Astrocyte (in vitro differentiated cells and primary cell): ENCODE measurements at regions not wholly inside any gene's neighbourhood (a gene's known extent, or its start where the extent isn't known, plus 50 kb on each side); places are given as distances from the start of the nearest gene placed in this dataset.
A peak's percentile ranks its signal among the peaks of the same experiment; 100 is the strongest.

Source experiments
- DNase-seq: peaks from one replicate; pipeline ENCODE4 v3.0.0-alpha.2; 2010; ENCODE audit warnings: low read depth
- FAIRE-seq: peaks from 2 replicates; lab custom pipeline; 2011; peaks lifted over from hg19 to GRCh38; lab: Jason Lieb, UNC
- H2AFZ ChIP-seq: 2 replicates; pipeline ENCODE4 v1.6.0; 2012; ENCODE audit warnings: low read depth, low read length, inconsistent platforms
- H3K27ac ChIP-seq: 2 replicates; pipeline ENCODE4 v1.5.1; 2011; ENCODE audit warnings: low read depth, low read length, inconsistent platforms
- H3K27me3 ChIP-seq: 2 replicates; pipeline ENCODE4 v1.6.0; 2011; ENCODE audit warnings: low read length, inconsistent platforms; ENCODE audit not compliant: insufficient read depth
- H3K36me3 ChIP-seq: 2 replicates; pipeline ENCODE4 v1.5.1; 2011; ENCODE audit warnings: low read length, inconsistent platforms; ENCODE audit not compliant: insufficient read depth
- H3K4me1 ChIP-seq: 2 replicates; pipeline ENCODE4 v1.5.1; 2011; ENCODE audit warnings: low read length, inconsistent platforms; ENCODE audit not compliant: insufficient read depth
- H3K4me2 ChIP-seq: 2 replicates; pipeline ENCODE4 v1.6.0; 2012; ENCODE audit warnings: low read length, inconsistent platforms
- H3K4me3 ChIP-seq: 2 replicates; pipeline ENCODE4 v1.5.1; 2011; ENCODE audit warnings: low read depth, mild to moderate bottlenecking, low read length, inconsistent platforms; ENCODE audit not compliant: insufficient read depth
- H3K79me2 ChIP-seq: 2 replicates; pipeline ENCODE4 v1.6.0; 2012; ENCODE audit warnings: mild to moderate bottlenecking, low read length, inconsistent platforms; ENCODE audit not compliant: insufficient read depth
- H3K9ac ChIP-seq: 2 replicates; pipeline ENCODE4 v1.6.0; 2012; ENCODE audit warnings: mild to moderate bottlenecking, low read length, inconsistent platforms
- H3K9me3 ChIP-seq: 2 replicates; pipeline ENCODE4 v1.5.1; 2012; ENCODE audit warnings: low read depth, mild to moderate bottlenecking, low read length, inconsistent platforms; ENCODE audit not compliant: insufficient read depth
- H4K20me1 ChIP-seq: 2 replicates; pipeline ENCODE4 v1.6.0; 2012; ENCODE audit warnings: low read length, inconsistent platforms; ENCODE audit not compliant: insufficient read depth
- H3K27ac Mint-ChIP-seq: one replicate; pipeline ENCODE4 v1.8.0; 2021; ENCODE audit warnings: mild to moderate bottlenecking, mixed read lengths; ENCODE audit not compliant: unreplicated experiment
- H3K27me3 Mint-ChIP-seq: one replicate; pipeline ENCODE4 v1.8.0; 2021; ENCODE audit warnings: low read depth, mixed read lengths; ENCODE audit not compliant: unreplicated experiment
- H3K36me3 Mint-ChIP-seq: one replicate; pipeline ENCODE4 v1.8.0; 2021; ENCODE audit warnings: low read depth, mixed read lengths; ENCODE audit not compliant: unreplicated experiment
- H3K4me1 Mint-ChIP-seq: one replicate; pipeline ENCODE4 v1.8.0; 2021; ENCODE audit warnings: low read depth, mixed read lengths; ENCODE audit not compliant: unreplicated experiment
- H3K4me3 Mint-ChIP-seq: one replicate; pipeline ENCODE4 v1.8.0; 2021; ENCODE audit warnings: mild to moderate bottlenecking, moderate library complexity, mixed read lengths; ENCODE audit not compliant: unreplicated experiment
- H3K9me3 Mint-ChIP-seq: one replicate; pipeline ENCODE4 v1.8.0; 2021; ENCODE audit warnings: mild to moderate bottlenecking, mixed read lengths; ENCODE audit not compliant: unreplicated experiment
- CTCF ChIP-seq: IDR thresholded peaks from 2 replicates; pipeline ENCODE4 v1.5.1; 2011; ENCODE audit warnings: low read depth, mild to moderate bottlenecking, inconsistent platforms, low read length, moderate library complexity; ENCODE audit not compliant: insufficient read depth
- EZH2 ChIP-seq: IDR thresholded peaks from 2 replicates; pipeline ENCODE4 v1.6.1; 2012; ENCODE audit warnings: mild to moderate bottlenecking, low read length, inconsistent platforms; ENCODE audit not compliant: insufficient read depth

GRCh38 chr2:129799036-129799958, 180.2 kb upstream of the RAB6C start:
- no peak overlapping the region for H3K27ac Mint-ChIP-seq
- Histone ChIP-seq H4K20me1 (no peaks in the 10 kb centered on the region), H3K4me3 (no peak overlapping the region), H3K9me3 (no peaks in the 10 kb centered on the region), H3K9ac (no peak overlapping the region), H3K27me3 (no peaks in the 10 kb centered on the region), H3K4me2 (no peak overlapping the region), H2AFZ (no peak overlapping the region), H3K4me1 (peaks cover 9% of the 10 kb centered on the region), H3K79me2 (no peaks in the 10 kb centered on the region), H3K27ac (no peak overlapping the region), H3K36me3 (no peaks in the 10 kb centered on the region)
- H3K4me1 Mint-ChIP-seq, result peaks cover 6% of the 10 kb centered on the region
- no peak overlapping the region for H3K4me3 Mint-ChIP-seq
- peaks cover 12% of the 10 kb centered on the region for H3K27me3 Mint-ChIP-seq
- DNase-seq (no peak), FAIRE-seq (no peak)
- TF ChIP-seq CTCF (no peak), EZH2 (no peak)
- H3K36me3 Mint-ChIP-seq, result no peaks in the 10 kb centered on the region
- H3K9me3 Mint-ChIP-seq, result no peaks in the 10 kb centered on the region

DNA sequence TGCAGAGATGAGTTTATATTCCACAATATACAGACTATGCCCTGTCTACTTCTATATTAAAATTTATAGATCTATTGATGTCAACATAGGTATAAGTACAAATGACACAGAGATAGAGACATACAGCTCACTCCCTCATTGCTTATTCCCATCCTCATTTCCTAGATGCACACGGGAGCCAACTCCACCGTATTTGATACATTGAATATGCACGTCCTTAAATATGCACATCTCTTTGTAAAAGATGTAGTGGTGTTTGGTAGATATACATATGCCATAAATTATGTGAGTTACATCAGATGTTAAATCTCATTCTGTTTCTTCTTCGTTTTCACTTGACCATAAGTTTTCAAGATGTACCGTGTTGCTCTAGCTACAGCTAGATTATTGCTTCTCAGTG, 179.2 kb upstream of the RAB6C start:
- H2AFZ ChIP-seq, result no peak overlapping the region
- H4K20me1 ChIP-seq, result no peaks in the 10 kb centered on the region
- no peak for DNase-seq
- no peak for FAIRE-seq
- no peaks in the 10 kb centered on the region for H3K36me3 ChIP-seq
- no peak overlapping the region for H3K4me3 ChIP-seq
- no peak overlapping the region for H3K27ac ChIP-seq
- Mint-ChIP-seq H3K36me3 (no peaks in the 10 kb centered on the region), H3K9me3 (no peaks in the 10 kb centered on the region), H3K4me3 (no peak overlapping the region), H3K27ac (peak overlapping the region; percentile 6), H3K4me1 (peaks cover 6% of the 10 kb centered on the region), H3K27me3 (peaks cover 6% of the 10 kb centered on the region)
- H3K27me3 ChIP-seq, result no peaks in the 10 kb centered on the region
- no peak overlapping the region for H3K4me2 ChIP-seq
- no peak for TF ChIP-seq CTCF
- TF ChIP-seq EZH2, result no peak
- no peaks in the 10 kb centered on the region for H3K9me3 ChIP-seq
- no peaks in the 10 kb centered on the region for H3K79me2 ChIP-seq
- peaks cover 9% of the 10 kb centered on the region for H3K4me1 ChIP-seq
- no peak overlapping the region for H3K9ac ChIP-seq

DNA sequence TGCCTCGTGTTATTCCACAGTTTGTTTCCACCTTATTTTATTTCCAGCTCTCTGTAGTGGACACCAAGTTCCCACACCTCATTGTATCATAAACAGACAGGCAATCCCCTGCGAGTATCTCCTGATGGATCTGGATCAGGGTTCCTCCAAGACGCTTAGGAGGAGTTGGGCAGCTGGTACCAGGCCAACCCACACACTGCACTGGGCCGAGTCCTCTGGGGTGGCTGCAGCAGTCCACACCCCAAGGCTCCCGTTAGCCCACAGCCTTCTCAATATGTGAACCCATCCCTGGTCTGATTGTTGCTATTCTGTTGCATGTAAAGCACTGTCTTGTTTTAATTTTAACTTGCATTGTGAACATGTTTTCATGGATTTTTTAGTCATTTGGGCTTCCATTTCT, 178.8 kb upstream of the RAB6C start:
- no peaks in the 10 kb centered on the region for H3K9me3 ChIP-seq
- H3K4me3 Mint-ChIP-seq, result no peak overlapping the region
- peaks cover 6% of the 10 kb centered on the region for H3K4me1 Mint-ChIP-seq
- H3K27ac Mint-ChIP-seq, result peak overlapping the region; percentile 6
- no peaks in the 10 kb centered on the region for H3K27me3 ChIP-seq
- H3K27ac ChIP-seq, result no peak overlapping the region
- no peaks in the 10 kb centered on the region for H4K20me1 ChIP-seq
- no peak overlapping the region for H2AFZ ChIP-seq
- H3K4me3 ChIP-seq, result no peak overlapping the region
- no peaks in the 10 kb centered on the region for H3K9me3 Mint-ChIP-seq
- H3K79me2 ChIP-seq, result no peaks in the 10 kb centered on the region
- peaks cover 9% of the 10 kb centered on the region for H3K4me1 ChIP-seq
- no peaks in the 10 kb centered on the region for H3K36me3 Mint-ChIP-seq
- DNase-seq (no peak), FAIRE-seq (no peak)
- no peak overlapping the region for H3K4me2 ChIP-seq
- H3K36me3 ChIP-seq, result no peaks in the 10 kb centered on the region
- TF ChIP-seq EZH2, result no peak
- no peak for TF ChIP-seq CTCF
- H3K27me3 Mint-ChIP-seq, result peaks cover 6% of the 10 kb centered on the region
- H3K9ac ChIP-seq, result no peak overlapping the region
